GM20000 (cell line): ENCODE measurements at regions not wholly inside any gene's neighbourhood (a gene's known extent, or its start where the extent isn't known, plus 50 kb on each side); places are given as distances from the start of the nearest gene placed in this dataset.

Experiments used
- DNase-seq: peaks from one replicate; pipeline ENCODE4 v3.0.0; 2012; ENCODE audit warnings: low spot score
- CTCF ChIP-seq: IDR thresholded peaks from 2 replicates; pipeline ENCODE4 v1.5.1; 2012; ENCODE audit warnings: mild to moderate bottlenecking, control low read depth; ENCODE audit errors: extremely low read depth, missing control alignments

DNA sequence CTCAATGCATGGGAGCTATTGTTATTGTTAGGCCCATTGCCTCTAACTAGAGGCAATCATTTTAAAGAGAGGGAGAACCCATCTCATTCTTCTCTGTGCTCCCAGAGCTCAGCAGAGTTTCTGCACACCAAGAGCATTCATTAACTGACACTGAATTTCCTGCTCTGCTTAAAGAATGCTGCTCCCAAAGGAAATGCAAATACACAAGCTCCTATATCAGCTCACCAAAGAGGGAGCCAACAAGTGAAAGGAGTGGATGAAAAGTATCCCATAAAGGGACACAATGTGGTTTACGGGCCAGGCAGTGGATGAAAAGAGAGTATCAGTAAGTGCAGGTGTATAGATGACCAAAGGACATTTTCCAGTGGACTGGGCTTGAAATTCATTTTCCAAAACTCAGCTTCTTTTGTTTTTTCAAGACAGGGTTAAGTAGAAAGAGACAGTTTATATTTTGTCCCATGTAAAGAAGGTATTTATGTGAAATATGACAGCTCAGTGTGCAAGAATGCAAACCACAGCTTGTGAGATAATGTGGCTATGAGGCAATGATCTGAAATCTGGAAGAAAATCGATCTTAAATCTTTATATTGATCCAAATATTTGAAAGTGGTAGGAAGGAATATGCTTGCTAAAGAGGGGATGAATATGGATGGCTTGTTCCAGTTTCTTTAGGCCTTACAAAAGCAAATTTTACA lies 207.7 kb upstream of the CAMK1G start:
- no peak for DNase-seq
- TF ChIP-seq CTCF: no peak

GRCh38 chr1:209376774-209377173 lies 206.7 kb upstream of the CAMK1G start:
- no peak for DNase-seq
- no peak for TF ChIP-seq CTCF

DNA sequence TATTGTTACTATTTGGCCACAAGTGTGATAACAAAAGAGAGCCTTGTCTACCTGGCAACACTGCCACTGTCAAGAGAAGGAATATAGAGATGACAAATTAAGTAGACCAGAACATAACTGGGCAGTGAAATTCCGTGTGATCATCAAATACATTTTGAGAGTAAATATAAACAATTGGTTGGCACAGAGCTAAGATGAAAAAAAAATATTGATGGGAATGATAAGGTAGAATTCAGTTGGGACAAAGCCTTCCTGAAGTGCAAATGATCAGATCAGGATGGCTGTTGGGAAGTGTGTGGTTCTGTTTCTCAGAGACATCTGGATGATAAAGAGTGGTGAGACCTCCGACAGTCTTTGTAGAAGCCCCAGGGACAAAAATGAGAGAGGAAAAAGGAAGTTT lies 205.5 kb upstream of the CAMK1G start:
- TF ChIP-seq CTCF: no peak
- no peak for DNase-seq

- TF ChIP-seq CTCF: no peak
- DNase-seq: no peak
Measured at GRCh38 chr1:209379280-209379679, 204.2 kb upstream of the CAMK1G start.

DNA sequence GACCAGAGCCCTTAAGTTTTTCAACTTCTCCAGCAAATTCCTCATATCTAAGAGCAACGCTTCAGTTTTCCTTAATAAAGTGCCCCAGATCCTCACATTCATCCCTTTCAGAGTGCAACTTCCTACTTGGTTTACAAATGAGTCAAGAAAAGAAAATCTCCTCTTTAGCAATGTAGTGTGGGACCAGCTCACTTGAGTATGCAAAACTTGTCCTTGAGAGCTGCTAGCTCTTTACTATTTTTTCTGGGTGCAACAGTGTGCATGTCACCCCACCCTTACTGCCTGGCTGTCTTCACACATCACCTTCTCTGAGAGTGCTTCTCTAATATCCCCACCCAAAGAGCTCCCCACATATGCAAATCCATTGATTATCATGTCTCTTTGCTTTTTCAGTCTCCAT lies 203.1 kb upstream of the CAMK1G start:
- no peak for TF ChIP-seq CTCF
- DNase-seq: no peak

GRCh38 chr1:209382231-209383100 lies 201.0 kb upstream of the CAMK1G start:
- no peak for DNase-seq
- TF ChIP-seq CTCF: no peak

DNA sequence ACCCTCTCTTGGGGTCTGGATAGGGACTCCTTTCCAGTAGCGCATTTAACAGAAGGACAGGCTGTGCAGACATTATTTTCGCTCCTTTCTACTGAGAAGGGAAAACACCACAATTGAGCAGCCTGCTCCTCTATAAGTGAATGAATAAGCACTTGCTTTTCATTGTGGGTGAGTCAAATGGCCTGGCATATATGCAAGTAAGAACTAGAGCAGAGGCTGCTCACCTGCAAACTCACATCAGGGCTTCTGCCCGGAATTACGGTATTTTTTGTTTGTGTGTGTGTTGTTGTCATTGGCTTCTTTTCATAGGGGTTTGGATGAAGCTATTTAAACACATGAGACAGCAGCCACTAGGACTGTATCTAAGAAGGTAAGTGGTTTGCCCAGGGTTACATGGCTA lies 200.1 kb upstream of the CAMK1G start:
- TF ChIP-seq CTCF: no peak
- DNase-seq: no peak
